NB4 (cell line): ENCODE measurements at regions not wholly inside any gene's neighbourhood (a gene's known extent, or its start where the extent isn't known, plus 50 kb on each side); places are given as distances from the start of the nearest gene placed in this dataset.
"Not testable (repeated sequence)": the region's sequence is repeated elsewhere in the genome, so short reads cannot be mapped to it uniquely, and the experiment has no call there.

ENCODE experiments used
- DNase-seq: peaks from one replicate; pipeline ENCODE4 v3.0.0; 2010; ENCODE audit warnings: low read depth
- H3K4me3 ChIP-seq: one replicate; pipeline ENCODE4 v1.5.1; 2011; ENCODE audit warnings: mild to moderate bottlenecking, low read depth, low read length, moderate library complexity
- MYC ChIP-seq: IDR thresholded peaks from 2 replicates; pipeline ENCODE4 v1.6.1; 2011; ENCODE audit warnings: low read depth, low read length
- POLR2A ChIP-seq: IDR thresholded peaks from 2 replicates; pipeline ENCODE4 v1.6.1; 2011; ENCODE audit warnings: mild to moderate bottlenecking; ENCODE audit not compliant: insufficient read length; ENCODE audit errors: extremely low read depth
- TF ChIP-seq, protein P1 (sequence below): IDR thresholded peaks from one replicate; pipeline ENCODE4 v1.5.1; 2012; ENCODE audit warnings: low read depth, low read length
- TF ChIP-seq, protein P2 (sequence below): IDR thresholded peaks from 2 replicates; pipeline ENCODE4 v1.6.1; 2011; ENCODE audit warnings: low read depth, low read length

- no peak for DNase-seq
- H3K4me3 ChIP-seq: no peak overlapping the region
- TF ChIP-seq MYC: no peak
- no peak for TF ChIP-seq POLR2A
- TF ChIP-seq, protein P1, sequence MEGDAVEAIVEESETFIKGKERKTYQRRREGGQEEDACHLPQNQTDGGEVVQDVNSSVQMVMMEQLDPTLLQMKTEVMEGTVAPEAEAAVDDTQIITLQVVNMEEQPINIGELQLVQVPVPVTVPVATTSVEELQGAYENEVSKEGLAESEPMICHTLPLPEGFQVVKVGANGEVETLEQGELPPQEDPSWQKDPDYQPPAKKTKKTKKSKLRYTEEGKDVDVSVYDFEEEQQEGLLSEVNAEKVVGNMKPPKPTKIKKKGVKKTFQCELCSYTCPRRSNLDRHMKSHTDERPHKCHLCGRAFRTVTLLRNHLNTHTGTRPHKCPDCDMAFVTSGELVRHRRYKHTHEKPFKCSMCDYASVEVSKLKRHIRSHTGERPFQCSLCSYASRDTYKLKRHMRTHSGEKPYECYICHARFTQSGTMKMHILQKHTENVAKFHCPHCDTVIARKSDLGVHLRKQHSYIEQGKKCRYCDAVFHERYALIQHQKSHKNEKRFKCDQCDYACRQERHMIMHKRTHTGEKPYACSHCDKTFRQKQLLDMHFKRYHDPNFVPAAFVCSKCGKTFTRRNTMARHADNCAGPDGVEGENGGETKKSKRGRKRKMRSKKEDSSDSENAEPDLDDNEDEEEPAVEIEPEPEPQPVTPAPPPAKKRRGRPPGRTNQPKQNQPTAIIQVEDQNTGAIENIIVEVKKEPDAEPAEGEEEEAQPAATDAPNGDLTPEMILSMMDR: no peak
- TF ChIP-seq, protein P2, sequence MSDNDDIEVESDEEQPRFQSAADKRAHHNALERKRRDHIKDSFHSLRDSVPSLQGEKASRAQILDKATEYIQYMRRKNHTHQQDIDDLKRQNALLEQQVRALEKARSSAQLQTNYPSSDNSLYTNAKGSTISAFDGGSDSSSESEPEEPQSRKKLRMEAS: no peak
Measured at GRCh38 chr2:58701688-58702301, 460.7 kb upstream of the FANCL start.

DNA sequence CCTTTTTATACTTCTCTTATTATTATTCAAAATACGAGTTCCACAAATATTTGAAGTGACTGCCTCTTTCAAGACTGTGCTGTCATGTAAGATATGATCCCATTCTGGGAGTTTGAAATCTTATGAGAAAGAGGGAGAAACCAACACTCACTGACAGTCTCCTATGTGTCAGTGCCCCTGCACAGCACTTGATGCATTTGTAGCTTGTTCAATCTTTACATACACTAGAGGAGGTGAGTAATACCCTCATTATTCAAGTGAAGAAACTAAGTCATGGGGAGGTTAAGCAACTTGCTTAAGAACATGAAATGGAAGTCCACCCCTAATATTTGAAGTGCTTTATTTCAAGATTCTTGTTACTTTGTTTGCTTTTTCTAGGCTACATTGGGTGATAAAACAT lies 459.5 kb upstream of the FANCL start:
- no peak for TF ChIP-seq MYC
- TF ChIP-seq, protein P2: no peak
- TF ChIP-seq POLR2A: no peak
- TF ChIP-seq, protein P1: no peak
- DNase-seq: no peak
- H3K4me3 ChIP-seq: no peak overlapping the region

GRCh38 chr2:58699411-58699810 lies 458.3 kb upstream of the FANCL start:
- DNase-seq: no peak
- no peak overlapping the region for H3K4me3 ChIP-seq
- TF ChIP-seq, protein P2: no peak
- TF ChIP-seq, protein P1: no peak
- no peak for TF ChIP-seq POLR2A
- TF ChIP-seq MYC: no peak

GRCh38 chr2:58698620-58699019 lies 457.5 kb upstream of the FANCL start:
- H3K4me3 ChIP-seq: no peak overlapping the region
- TF ChIP-seq, protein P2: no peak
- TF ChIP-seq, protein P1: no peak
- no peak for TF ChIP-seq POLR2A
- TF ChIP-seq MYC: no peak
- no peak for DNase-seq

- H3K4me3 ChIP-seq, DNase-seq: not testable (repeated sequence)
Measured at GRCh38 chr2:58694114-58694513, 453.0 kb upstream of the FANCL start.

GRCh38 chr2:58691041-58691440 lies 449.9 kb upstream of the FANCL start:
- not testable (repeated sequence) for H3K4me3 ChIP-seq, DNase-seq

DNA sequence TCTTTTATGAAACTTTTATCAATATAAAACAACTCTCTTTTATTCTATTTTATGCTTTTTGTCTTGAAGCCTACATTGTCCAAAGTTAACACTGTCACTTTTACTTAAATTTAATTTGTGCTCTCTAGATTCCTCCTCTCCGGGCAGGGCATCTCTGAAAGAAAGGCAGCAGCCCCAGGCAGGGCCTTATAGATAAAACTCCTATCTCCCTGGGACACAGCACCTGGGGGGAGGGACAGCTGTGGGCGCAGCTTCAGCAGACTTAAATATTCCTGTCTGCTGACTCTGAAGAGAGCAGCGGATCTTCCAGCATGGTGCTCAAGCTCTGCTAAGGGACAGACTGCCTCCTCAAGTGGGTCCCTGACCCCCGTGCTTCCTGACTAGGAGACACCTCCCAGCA lies 447.7 kb upstream of the FANCL start:
- no peak for DNase-seq
- H3K4me3 ChIP-seq: no peak overlapping the region
- TF ChIP-seq MYC (no peak), POLR2A (no peak)
- TF ChIP-seq, protein P2: no peak
- TF ChIP-seq, protein P1: no peak
